Transverse colon (tissue), 4 donors: ENCODE measurements at regions not wholly inside any gene's neighbourhood (a gene's known extent, or its start where the extent isn't known, plus 50 kb on each side); places are given as distances from the start of the nearest gene placed in this dataset.

Source experiments
- DNase-seq: peaks from one replicate; pipeline ENCODE4 v3.0.0-alpha.2; 2019
- H3K27ac ChIP-seq, 4 donors: fragments of 200-600 bp; sonication (generic); 2 replicates each; pipeline ENCODE4 v1.5.1; 2016 to 2018; ENCODE audit warnings: inconsistent platforms in 4 of 4
- H3K27me3 ChIP-seq: fragments of 200-600 bp; sonication (generic); 2 replicates; pipeline ENCODE4 v1.5.1; 2017; ENCODE audit warnings: inconsistent platforms
- H3K36me3 ChIP-seq, 4 donors: fragments of 200-600 bp; sonication (generic); 2 replicates each; pipeline ENCODE4 v1.5.1; 2017 to 2019; ENCODE audit warnings: inconsistent platforms in 4 of 4
- H3K4me1 ChIP-seq, 4 donors: fragments of 200-600 bp; sonication (generic); 2 replicates each; pipeline ENCODE4 v1.5.1; 2017 to 2020; ENCODE audit warnings: inconsistent platforms in 4 of 4
- H3K4me3 ChIP-seq, 4 donors: fragments of 200-600 bp; sonication (generic); 1 replicate in 1 of 4; 2 replicates in 3 of 4; pipeline versions ENCODE4 v1.5.1 to v1.6.1; 2017 to 2019; ENCODE audit warnings: inconsistent platforms in 4 of 4
- H3K9me3 ChIP-seq, 2 donors: fragments of 200-600 bp; sonication (generic); 2 replicates each; pipeline ENCODE4 v1.5.1; 2017 to 2019; ENCODE audit warnings: inconsistent platforms in 2 of 2
- CTCF ChIP-seq, 5 experiments: fragments of 200-600 bp in 3 of 5; fragments of 450-650 bp in 2 of 5; sonication (generic) in 3 of 5; IDR thresholded peaks; 1 replicate in 2 of 5; 2 replicates in 3 of 5; pipeline ENCODE4 v1.5.1; 2016 to 2017; ENCODE audit warnings: antibody characterized with exemption in 5 of 5, inconsistent platforms in 3 of 5, mild to moderate bottlenecking in 2 of 5, moderate library complexity in 1 of 5
- EP300 ChIP-seq: sonication (generic); formaldehyde crosslinking; IDR thresholded peaks from one replicate; pipeline ENCODE4 v1.6.1; 2017; ENCODE audit warnings: antibody characterized with exemption, low read depth
- POLR2A ChIP-seq: fragments of 450-650 bp; IDR thresholded peaks from one replicate; pipeline ENCODE4 v1.6.1; 2016; ENCODE audit warnings: antibody characterized with exemption, mild to moderate bottlenecking, moderate library complexity
- POLR2AphosphoS5 ChIP-seq, 3 donors: sonication (generic); formaldehyde crosslinking; IDR thresholded peaks; one replicate each; pipeline ENCODE4 v1.6.1; 2016; ENCODE audit warnings: antibody characterized with exemption in 3 of 3
- WGBS, 2 donors: methylation state at CpG; one replicate each; pipeline ENCODE4 v1.1.5; 2018; ENCODE audit warnings: low coverage in 1 of 2; 5-methylcytosine and 5-hydroxymethylcytosine counted together
- in situ Hi-C, 4 donors: fragments of 200-750 bp; cut with MboI; loops; one replicate each; pipeline versions ENCODE4 v1.15.0 to v1.15.1; 2017; ENCODE audit warnings: low sequenced_read_pairs in 3 of 4, low pct_ligation_motif_present in 1 of 4, low pct_unique_long_range_greater_than_20kb in 1 of 4
- intact Hi-C: fragments of 100-400 bp; cut with DNase I; formaldehyde crosslinking; loops from one replicate; pipeline ENCODE4 v1.15.1; 2023; ENCODE audit warnings: low total_unique reads

GRCh38 chr7:119232091-119232490 is 1007.6 kb downstream of the ANKRD7 start:
- intact Hi-C loops = no loop called here
- Histone ChIP-seq H3K36me3 (no peaks in the 10 kb centered on the region), H3K27me3 (no peaks in the 10 kb centered on the region), H3K4me1 (no peaks in the 10 kb centered on the region), H3K4me3 (no peak overlapping the region), H3K9me3 (no peaks in the 10 kb centered on the region), H3K27ac (no peak overlapping the region)
- no peak for TF ChIP-seq EP300
- TF ChIP-seq POLR2AphosphoS5 (IDR thresholded peaks at IDR 0.05) = no peak
- TF ChIP-seq POLR2A = no peak
- TF ChIP-seq CTCF (IDR thresholded peaks at IDR 0.05) = no peak
- 62 to 77% methylated on average over 2 of the region's 2 CpGs for WGBS, 2 donors
- in situ Hi-C loops = no loop called here
- DNase-seq = no peak

GRCh38 chr7:119233015-119233414 is 1008.5 kb downstream of the ANKRD7 start:
- no peak for DNase-seq
- Histone ChIP-seq H3K4me3 (no peak overlapping the region), H3K27ac (no peak overlapping the region), H3K36me3 (no peaks in the 10 kb centered on the region), H3K27me3 (no peaks in the 10 kb centered on the region), H3K4me1 (no peaks in the 10 kb centered on the region), H3K9me3 (no peaks in the 10 kb centered on the region)
- intact Hi-C loops (no loop called here), in situ Hi-C loops (no loop called here)
- whole genome bisulfite sequencing, 2 donors = 80 to 100% methylated on average over 1 of the region's 1 CpG
- TF ChIP-seq CTCF (IDR thresholded peaks at IDR 0.05) (no peak), POLR2A (no peak), POLR2AphosphoS5 (IDR thresholded peaks at IDR 0.05) (no peak), EP300 (no peak)

- in situ Hi-C loops = loop anchor here in 1 of 4 donors (25.0 kb wide), 1 partner anchor 1284 kb away; no protein-coding TSS in a partner anchor
- Histone ChIP-seq H3K4me1 (no peaks in the 10 kb centered on the region), H3K9me3 (no peaks in the 10 kb centered on the region), H3K27me3 (no peaks in the 10 kb centered on the region), H3K27ac (no peak overlapping the region), H3K4me3 (no peak overlapping the region), H3K36me3 (no peaks in the 10 kb centered on the region)
- DNase-seq = no peak
- TF ChIP-seq CTCF (IDR thresholded peaks at IDR 0.05) (no peak), POLR2AphosphoS5 (IDR thresholded peaks at IDR 0.05) (no peak), EP300 (no peak), POLR2A (no peak)
- intact Hi-C loops = no loop called here
Measured at GRCh38 chr7:119252962-119253361, 1020.0 kb upstream of the KCND2 start.

- intact Hi-C loops = no loop called here
- no peak for TF ChIP-seq EP300
- TF ChIP-seq POLR2A = no peak
- TF ChIP-seq POLR2AphosphoS5 (IDR thresholded peaks at IDR 0.05) = no peak
- no peak for TF ChIP-seq CTCF (IDR thresholded peaks at IDR 0.05)
- no peaks in the 10 kb centered on the region for H3K9me3 ChIP-seq
- no peaks in the 10 kb centered on the region for H3K27me3 ChIP-seq
- H3K4me3 ChIP-seq = no peak overlapping the region
- H3K36me3 ChIP-seq = no peaks in the 10 kb centered on the region
- in situ Hi-C loops = loop anchor here in 1 of 4 donors (25.0 kb wide), 1 partner anchor 1283 kb away; no protein-coding TSS in a partner anchor
- no peaks in the 10 kb centered on the region for H3K4me1 ChIP-seq
- H3K27ac ChIP-seq = no peak overlapping the region
- no peak for DNase-seq
Measured at GRCh38 chr7:119254742-119255141, 1018.2 kb upstream of the KCND2 start.
